Neuronal stem cell (in vitro differentiated cells): ENCODE measurements at regions not wholly inside any gene's neighbourhood (a gene's known extent, or its start where the extent isn't known, plus 50 kb on each side); places are given as distances from the start of the nearest gene placed in this dataset.

ENCODE experiments used
- DNase-seq: peaks from one replicate; pipeline ENCODE4 v3.0.0-alpha.2; 2013; ENCODE audit warnings: low spot score
- H2AFZ ChIP-seq: one replicate; pipeline ENCODE4 v1.6.1; 2013; ENCODE audit warnings: mild to moderate bottlenecking, low read length, inconsistent platforms
- H2AK5ac ChIP-seq: 2 replicates; pipeline ENCODE4 v1.6.1; 2013; ENCODE audit warnings: low read depth, mild to moderate bottlenecking, inconsistent platforms, low read length, moderate library complexity, mixed read lengths
- H2BK120ac ChIP-seq: 2 replicates; pipeline ENCODE4 v1.6.1; 2013; ENCODE audit warnings: low read depth, mild to moderate bottlenecking, inconsistent platforms, low read length, moderate library complexity, mixed read lengths
- H2BK12ac ChIP-seq: one replicate; pipeline ENCODE4 v1.6.1; 2013; ENCODE audit warnings: low read length, inconsistent platforms
- H2BK15ac ChIP-seq: 2 replicates; pipeline ENCODE4 v1.6.1; 2013; ENCODE audit warnings: mild to moderate bottlenecking, low read length, inconsistent platforms, mixed read lengths
- H2BK5ac ChIP-seq: one replicate; pipeline ENCODE4 v1.6.1; 2013; ENCODE audit warnings: inconsistent platforms, mild to moderate bottlenecking, low read length, moderate library complexity
- H3K14ac ChIP-seq: one replicate; pipeline ENCODE4 v1.6.1; 2013; ENCODE audit warnings: low read length, inconsistent platforms
- H3K18ac ChIP-seq: 2 replicates; pipeline ENCODE4 v1.6.1; 2013; ENCODE audit warnings: low read length, inconsistent platforms
- H3K23ac ChIP-seq: 2 replicates; pipeline ENCODE4 v1.6.1; 2013; ENCODE audit warnings: low read depth, mild to moderate bottlenecking, mixed read lengths, low read length, inconsistent platforms; ENCODE audit not compliant: poor library complexity
- H3K27ac ChIP-seq: replicated peaks from 3 replicates; pipeline ENCODE4 v1.5.1; 2013; ENCODE audit warnings: low read length, inconsistent platforms
- H3K27me3 ChIP-seq, 3 experiments: 2 replicates each; pipeline ENCODE4 v1.6.1; 2013; ENCODE audit warnings: low read length in 3 of 3, mild to moderate bottlenecking in 2 of 3, inconsistent platforms in 1 of 3, low read depth in 1 of 3, mixed read lengths in 1 of 3, moderate library complexity in 1 of 3; ENCODE audit not compliant: control insufficient read depth in 3 of 3, insufficient read depth in 3 of 3
- H3K36me3 ChIP-seq, 2 donors: replicated peaks in 1 of 2; 2 replicates each; pipeline ENCODE4 v1.6.1; 2013; ENCODE audit warnings: low read length in 2 of 2; ENCODE audit not compliant: control insufficient read depth in 2 of 2, insufficient read depth in 2 of 2
- H3K4ac ChIP-seq: 2 replicates; pipeline ENCODE4 v1.6.1; 2013; ENCODE audit warnings: inconsistent platforms, mild to moderate bottlenecking, low read length, moderate library complexity
- H3K4me1 ChIP-seq, 2 donors: 1 replicate in 1 of 2; 2 replicates in 1 of 2; pipeline ENCODE4 v1.6.1; 2013; ENCODE audit warnings: low read length in 2 of 2, low read depth in 1 of 2; ENCODE audit not compliant: control insufficient read depth in 2 of 2, insufficient read depth in 1 of 2
- H3K4me2 ChIP-seq: one replicate; pipeline ENCODE4 v1.6.1; 2013; ENCODE audit warnings: mild to moderate bottlenecking, low read length, inconsistent platforms; ENCODE audit not compliant: insufficient read depth, poor library complexity, severe bottlenecking
- H3K4me3 ChIP-seq, 2 donors: 2 replicates each; pipeline ENCODE4 v1.5.1; 2013; ENCODE audit warnings: low read length in 2 of 2, mild to moderate bottlenecking in 2 of 2, inconsistent platforms in 1 of 2, moderate library complexity in 1 of 2
- H3K79me1 ChIP-seq: one replicate; pipeline ENCODE4 v1.6.1; 2013; ENCODE audit warnings: low read depth, mild to moderate bottlenecking, inconsistent platforms, low read length, moderate library complexity
- H3K9ac ChIP-seq: one replicate; pipeline ENCODE4 v1.6.1; 2013; ENCODE audit warnings: mild to moderate bottlenecking, low read depth, low read length, inconsistent platforms; ENCODE audit not compliant: poor library complexity
- H3K9me3 ChIP-seq, 2 donors: replicated peaks in 1 of 2; 2 replicates each; pipeline versions ENCODE3 to v1.6.1; 2013; ENCODE audit warnings: low read length in 2 of 2, mild to moderate bottlenecking in 2 of 2, inconsistent platforms in 1 of 2, low read depth in 1 of 2, mixed read lengths in 1 of 2, moderate library complexity in 1 of 2; ENCODE audit not compliant: control insufficient read depth in 2 of 2, insufficient read depth in 1 of 2
- H4K8ac ChIP-seq: one replicate; pipeline ENCODE4 v1.6.1; 2013; ENCODE audit warnings: low read depth, mild to moderate bottlenecking, inconsistent platforms, low read length, moderate library complexity
- H4K91ac ChIP-seq: one replicate; pipeline ENCODE4 v1.6.1; 2013; ENCODE audit warnings: low read length, low read depth, mild to moderate bottlenecking, inconsistent platforms; ENCODE audit not compliant: poor library complexity
- WGBS, 2 donors: extraction: QIAGEN DNeasy Blood & Tissue Kit; methylation state at CpG; one replicate each; pipeline ENCODE4 v1.1.7; 2013; ENCODE audit warnings: missing lambda C conversion rate in 2 of 2, mixed read lengths in 1 of 2; ENCODE audit not compliant: insufficient read length in 2 of 2, insufficient replicate concordance in 1 of 2; ENCODE audit errors: extremely low coverage in 2 of 2; 5-methylcytosine and 5-hydroxymethylcytosine counted together

- Histone ChIP-seq H3K9me3 (no peaks in the 10 kb centered on the region), H2BK12ac (no peak overlapping the region), H3K9ac (no peak overlapping the region), H2AK5ac (no peak overlapping the region), H4K91ac (no peak overlapping the region), H2BK15ac (no peak overlapping the region), H2BK5ac (no peak overlapping the region), H3K23ac (no peak overlapping the region), H3K79me1 (no peaks in the 10 kb centered on the region), H3K36me3 (no peaks in the 10 kb centered on the region), H3K18ac (no peak overlapping the region), H2BK120ac (no peak overlapping the region), H3K14ac (no peak overlapping the region), H3K27ac (no peak overlapping the region), H3K27me3 (no peaks in the 10 kb centered on the region), H4K8ac (no peak overlapping the region), H3K4me1 (no peaks in the 10 kb centered on the region), H3K4me2 (no peak overlapping the region), H3K4me3 (no peak overlapping the region), H3K4ac (no peak overlapping the region), H2AFZ (no peak overlapping the region)
- WGBS, 2 donors = no CpG with 5 or more reads among the region's 7 CpGs
- no peak for DNase-seq
These were observed 603.6 kb downstream of the CPS1 start for GRCh38 chr2:211159972-211160371.

GRCh38 chr2:211161236-211161635 lies 604.8 kb downstream of the CPS1 start:
- no peak overlapping the region for H3K4me2 ChIP-seq
- no peaks in the 10 kb centered on the region for H3K36me3 ChIP-seq
- no peak overlapping the region for H3K4me3 ChIP-seq
- H3K4me1 ChIP-seq = no peaks in the 10 kb centered on the region
- no peak overlapping the region for H2BK5ac ChIP-seq
- no peak overlapping the region for H2BK120ac ChIP-seq
- no peak overlapping the region for H2BK12ac ChIP-seq
- H3K23ac ChIP-seq = no peak overlapping the region
- H3K27ac ChIP-seq = no peak overlapping the region
- no peaks in the 10 kb centered on the region for H3K27me3 ChIP-seq
- no peak overlapping the region for H2BK15ac ChIP-seq
- H2AK5ac ChIP-seq = no peak overlapping the region
- no peaks in the 10 kb centered on the region for H3K79me1 ChIP-seq
- H3K18ac ChIP-seq = no peak overlapping the region
- no peak overlapping the region for H2AFZ ChIP-seq
- H4K8ac ChIP-seq = no peak overlapping the region
- WGBS, 2 donors = no CpG with 5 or more reads among the region's 5 CpGs
- no peak overlapping the region for H3K9ac ChIP-seq
- DNase-seq = no peak
- no peak overlapping the region for H3K4ac ChIP-seq
- no peaks in the 10 kb centered on the region for H3K9me3 ChIP-seq
- no peak overlapping the region for H3K14ac ChIP-seq
- no peak overlapping the region for H4K91ac ChIP-seq

- Histone ChIP-seq H3K4me3 (no peak overlapping the region), H2BK120ac (no peak overlapping the region), H2BK15ac (no peak overlapping the region), H3K4ac (no peak overlapping the region), H3K79me1 (no peaks in the 10 kb centered on the region), H4K91ac (no peak overlapping the region), H2AFZ (no peak overlapping the region), H3K36me3 (no peaks in the 10 kb centered on the region), H3K23ac (no peak overlapping the region), H3K4me1 (no peaks in the 10 kb centered on the region), H2BK12ac (no peak overlapping the region), H2BK5ac (no peak overlapping the region), H3K9me3 (no peaks in the 10 kb centered on the region), H2AK5ac (no peak overlapping the region), H4K8ac (no peak overlapping the region), H3K27ac (no peak overlapping the region), H3K27me3 (no peaks in the 10 kb centered on the region), H3K4me2 (no peak overlapping the region), H3K9ac (no peak overlapping the region), H3K14ac (no peak overlapping the region), H3K18ac (no peak overlapping the region)
- WGBS, 2 donors = no CpG with 5 or more reads among the region's 3 CpGs
- no peak for DNase-seq
These were observed 606.5 kb downstream of the CPS1 start for GRCh38 chr2:211162911-211163310.

- Histone ChIP-seq H3K4me3 (no peak overlapping the region), H3K23ac (no peak overlapping the region), H3K18ac (no peak overlapping the region), H2BK15ac (no peak overlapping the region), H3K4me2 (no peak overlapping the region), H3K9ac (no peak overlapping the region), H2BK120ac (no peak overlapping the region), H2AK5ac (no peak overlapping the region), H2AFZ (no peak overlapping the region), H4K91ac (no peak overlapping the region), H3K79me1 (no peaks in the 10 kb centered on the region), H2BK12ac (no peak overlapping the region), H3K36me3 (no peaks in the 10 kb centered on the region), H3K27ac (no peak overlapping the region), H3K4me1 (peaks cover 0 to 9% of the 10 kb centered on the region in 2 donors), H3K14ac (no peak overlapping the region), H2BK5ac (no peak overlapping the region), H3K4ac (no peak overlapping the region), H3K9me3 (no peaks in the 10 kb centered on the region), H4K8ac (no peak overlapping the region), H3K27me3 (no peaks in the 10 kb centered on the region)
- WGBS, 2 donors = no CpG with 5 or more reads among the region's 4 CpGs
- no peak for DNase-seq
These were observed 614.4 kb downstream of the CPS1 start for GRCh38 chr2:211170843-211171242.
